C1 segment of cervical spinal cord (tissue), 14 donors: ENCODE measurements at regions not wholly inside any gene's neighbourhood (a gene's known extent, or its start where the extent isn't known, plus 50 kb on each side); places are given as distances from the start of the nearest gene placed in this dataset.

ENCODE experiments used
- DNase-seq, 14 donors: peaks; one replicate each; lab custom pipeline; 2025; lab: John Stamatoyannopoulos, UW

- no peak for DNase-seq
These were observed 189.0 kb upstream of the CDKN3 start for GRCh38 chr14:54207476-54208462.

DNA sequence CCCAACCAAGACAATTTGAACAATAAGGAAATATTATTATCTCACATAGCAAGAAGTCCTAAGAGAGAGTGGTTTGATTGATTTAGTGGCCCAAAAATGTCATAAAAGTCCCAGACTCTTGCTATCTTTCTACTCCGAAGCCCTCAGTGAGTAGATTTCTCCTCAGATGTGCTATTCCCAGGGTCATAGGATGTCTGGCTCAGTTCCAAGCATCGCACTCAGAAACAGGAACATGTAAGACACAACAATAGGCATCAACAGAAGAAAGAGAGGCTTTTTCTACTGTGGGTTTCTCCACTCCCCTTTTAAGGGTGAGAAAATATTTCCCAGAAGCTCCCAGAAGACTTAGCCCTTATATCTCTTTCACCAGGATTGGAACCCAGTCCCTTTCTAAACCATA is 188.1 kb upstream of the CDKN3 start:
- no peak for DNase-seq

DNA sequence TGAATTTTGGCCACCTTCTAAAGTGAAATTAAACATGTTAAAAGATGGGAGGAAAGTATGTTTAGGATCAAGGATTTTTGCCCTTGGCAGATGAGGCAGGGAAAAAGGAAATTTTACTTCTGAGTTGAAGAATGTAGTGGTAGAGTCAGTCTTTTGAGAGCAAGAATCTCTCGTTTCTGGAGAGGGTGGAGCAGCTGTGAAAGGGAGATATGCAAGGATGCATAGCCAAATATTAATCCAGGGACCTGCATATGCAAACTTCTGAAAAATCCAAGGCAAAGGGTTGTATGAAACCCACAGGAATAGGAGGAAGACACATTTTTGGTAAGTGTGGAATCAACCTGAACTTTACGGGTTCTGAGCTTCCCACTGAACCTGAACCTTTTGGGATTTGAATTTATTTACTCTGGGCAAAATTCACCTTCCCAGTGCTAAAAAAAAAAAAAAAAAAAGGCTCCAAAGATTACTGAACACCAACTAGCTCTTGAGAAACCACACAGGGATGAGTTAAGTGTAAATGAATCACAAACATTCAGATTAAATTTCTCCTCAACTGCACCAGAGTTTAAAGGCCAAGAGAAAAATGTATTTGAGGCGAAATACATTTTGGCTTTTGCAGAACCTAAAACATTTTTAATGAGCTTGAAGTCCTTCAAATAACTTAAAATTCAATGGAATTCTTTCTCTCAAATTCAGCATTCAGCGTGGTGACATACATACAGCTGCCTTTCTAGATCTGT is 187.1 kb upstream of the CDKN3 start:
- DNase-seq, result no peak

DNA sequence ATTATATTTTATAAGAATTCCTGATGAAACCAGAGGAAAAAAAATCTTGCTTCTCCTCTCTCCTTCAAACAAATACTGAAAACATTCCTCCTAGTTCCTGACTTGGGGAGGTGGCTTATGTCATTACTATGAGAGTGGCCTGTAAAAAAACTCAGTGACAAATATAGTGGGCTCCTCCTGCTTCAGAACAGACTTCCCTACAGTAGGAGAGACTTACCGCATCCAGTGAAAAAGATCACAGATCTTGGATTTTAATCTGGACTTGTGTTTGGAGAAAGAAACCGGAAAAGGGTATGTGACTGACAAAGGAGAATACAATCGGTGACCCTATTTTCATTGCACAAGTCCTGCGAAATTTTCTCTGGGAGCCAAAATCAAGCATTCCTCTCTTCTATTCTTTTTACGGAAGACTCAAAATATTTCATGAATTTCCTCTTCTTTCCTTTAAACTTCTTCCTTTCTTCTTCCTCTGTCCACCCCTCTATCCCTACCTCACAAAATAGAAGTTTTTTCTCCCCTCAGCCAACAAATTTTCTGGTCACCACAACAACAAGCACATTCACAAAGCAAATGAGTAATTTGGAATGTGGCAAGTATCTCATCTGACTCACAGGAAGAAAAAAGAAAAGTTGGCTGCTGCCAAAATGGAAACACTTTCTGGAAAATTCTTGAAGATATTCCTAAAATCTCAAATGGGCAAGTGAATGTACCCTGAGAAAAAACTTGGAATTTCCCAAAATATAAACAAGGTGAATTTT is 185.1 kb upstream of the CDKN3 start:
- DNase-seq, result no peak

DNA sequence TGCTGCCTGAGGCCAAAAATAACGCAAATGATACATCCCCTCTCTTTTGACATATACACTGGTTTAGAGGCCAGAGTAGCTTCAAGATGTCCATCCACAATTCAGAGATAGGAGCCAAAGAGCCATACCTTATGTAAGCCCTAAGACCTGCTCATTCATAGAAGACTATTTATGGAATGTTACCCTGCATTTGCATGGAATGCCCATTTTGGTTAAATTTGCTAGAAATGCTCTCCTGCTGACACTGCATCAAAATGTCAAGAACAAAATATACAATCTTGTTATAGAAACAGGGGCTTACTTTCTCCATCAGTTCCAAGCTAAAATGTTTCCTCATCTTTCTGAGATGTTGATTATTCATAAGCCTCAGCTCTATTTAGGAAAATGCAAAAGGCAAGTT is 183.3 kb upstream of the CDKN3 start:
- DNase-seq, result no peak

DNA sequence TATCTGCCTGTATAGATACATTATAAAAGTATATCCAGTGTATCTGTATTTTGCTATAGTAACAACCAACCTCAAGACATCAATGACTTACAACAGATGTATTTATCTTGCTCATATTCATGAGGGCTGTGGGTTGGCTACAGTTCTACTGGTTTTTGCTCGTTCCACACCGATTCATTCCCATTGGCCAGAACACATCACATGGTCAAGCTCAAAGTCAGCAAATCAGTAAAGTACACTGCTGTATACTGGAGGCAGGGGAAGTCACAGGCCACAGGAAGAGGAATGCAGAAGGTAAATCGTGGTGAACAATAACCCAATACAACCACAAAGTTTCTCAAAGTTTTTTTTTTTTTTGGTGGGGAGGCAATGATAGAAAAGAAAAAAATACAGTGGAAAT is 180.0 kb upstream of the CDKN3 start:
- DNase-seq, result no peak

DNA sequence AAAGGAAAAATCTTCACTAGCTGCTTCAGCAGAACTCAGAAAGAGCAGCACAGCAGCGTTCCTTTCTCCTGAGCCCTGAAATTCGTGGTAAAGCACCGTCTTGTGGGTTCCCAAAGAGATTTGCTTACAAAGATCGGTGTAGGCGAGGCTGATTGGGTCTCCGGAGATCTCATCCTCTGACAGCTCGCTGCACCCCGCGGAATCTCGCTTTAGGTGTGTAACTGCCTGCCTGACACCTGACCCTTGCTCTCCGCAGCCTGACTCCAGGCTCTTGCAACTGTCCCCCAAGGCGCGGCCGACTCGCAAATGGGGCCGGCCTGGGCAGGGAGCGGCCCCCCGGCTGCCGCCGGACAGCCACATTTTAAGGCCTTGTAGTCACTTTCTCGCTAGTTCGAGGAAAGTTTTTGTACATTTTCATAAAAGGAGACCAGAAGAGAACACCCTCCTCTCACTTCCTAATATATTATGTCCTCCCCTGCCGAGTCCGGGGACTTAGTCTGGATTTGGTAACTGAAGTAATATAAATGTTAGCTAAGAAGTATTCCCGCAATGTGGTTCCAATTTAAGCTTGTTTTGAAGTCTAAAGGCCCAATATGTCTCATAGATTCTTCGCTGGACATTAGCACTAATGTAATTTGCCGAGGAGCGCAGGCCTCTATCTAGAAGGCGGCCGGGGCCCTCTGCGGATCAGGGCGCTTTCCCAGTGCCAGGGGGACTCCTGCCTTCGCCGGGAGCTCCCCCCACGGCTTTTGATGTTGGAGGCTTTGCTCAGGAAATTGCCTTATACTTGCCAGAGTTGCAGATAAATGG is 177.3 kb upstream of the CDKN3 start:
- no peak for DNase-seq

DNA sequence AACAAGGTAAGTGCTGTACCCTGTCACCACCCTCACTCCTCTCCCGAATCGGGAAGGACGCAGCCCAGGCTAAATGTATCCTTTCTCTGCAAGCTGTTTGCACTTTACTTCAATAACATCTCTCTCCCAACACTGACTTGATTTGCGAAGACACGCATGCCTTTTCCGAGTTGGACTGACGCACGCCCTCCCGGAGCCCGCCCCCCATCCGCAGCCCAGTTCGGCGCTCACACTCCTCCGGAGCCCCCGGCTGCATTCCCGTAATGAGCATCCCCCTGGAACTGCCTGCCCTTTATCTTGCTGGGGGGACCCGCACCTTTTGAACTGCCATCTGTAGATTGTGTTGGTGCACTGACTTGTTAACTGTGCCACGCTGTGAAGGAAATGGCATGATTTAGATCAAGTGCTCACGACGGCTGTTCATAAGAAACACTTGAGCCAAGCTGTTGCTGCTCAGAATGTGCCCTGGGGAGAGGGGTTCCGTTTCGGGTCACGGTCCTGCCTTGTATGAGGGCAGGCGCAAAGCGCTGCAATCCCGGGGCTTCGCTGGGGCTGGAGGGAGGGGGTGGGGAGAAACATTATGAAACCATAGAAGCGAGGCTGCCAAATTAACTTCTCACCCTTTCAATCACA is 176.6 kb upstream of the CDKN3 start:
- no peak for DNase-seq

- DNase-seq, result no peak
These were observed 175.9 kb upstream of the CDKN3 start for GRCh38 chr14:54220704-54221431.

DNA sequence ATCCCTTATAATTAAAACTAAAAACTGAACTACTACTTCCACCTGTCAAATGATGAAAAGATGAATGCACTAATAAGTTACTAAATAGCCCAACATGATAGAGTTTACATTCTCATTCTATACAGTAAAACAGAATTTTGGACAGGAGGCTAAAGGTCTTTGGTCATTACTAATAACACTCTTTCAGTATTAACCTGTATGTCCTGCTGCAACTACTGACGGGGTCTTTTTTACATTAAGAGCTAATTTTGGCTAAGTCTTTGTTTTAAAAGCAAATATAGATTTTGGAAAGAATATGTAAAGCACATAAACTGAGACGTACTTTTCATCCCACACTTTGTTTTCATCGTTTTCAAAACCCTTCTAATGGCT is 175.4 kb upstream of the CDKN3 start:
- DNase-seq, result no peak

GRCh38 chr14:54221971-54222370 is 174.8 kb upstream of the CDKN3 start:
- DNase-seq, result no peak

DNA sequence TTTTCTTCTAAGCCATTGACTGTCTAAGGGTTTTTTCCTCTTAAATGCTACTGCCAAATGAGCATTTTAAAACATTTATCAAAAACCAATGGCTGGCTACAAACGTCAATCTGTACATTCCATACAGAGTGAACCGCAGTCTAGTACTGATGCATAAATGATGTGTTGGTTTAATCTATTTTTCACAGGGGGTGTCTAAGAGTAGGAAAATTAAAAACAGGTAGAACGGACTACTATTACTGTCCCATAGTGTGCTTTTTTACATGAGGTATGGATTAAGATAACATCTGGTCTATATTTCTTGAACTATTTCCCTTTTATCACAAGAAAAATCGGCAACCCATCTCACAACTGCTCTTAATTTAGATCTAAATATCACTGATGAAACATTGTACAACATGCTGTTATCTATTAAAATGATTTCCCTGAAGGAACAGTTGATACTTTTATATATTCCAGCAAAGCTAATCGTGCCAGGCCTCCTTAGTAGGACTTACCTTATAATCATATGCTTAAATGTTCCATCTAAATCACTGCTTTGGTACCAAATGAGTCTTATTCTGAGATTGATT is 172.9 kb upstream of the CDKN3 start:
- DNase-seq, result no peak

DNA sequence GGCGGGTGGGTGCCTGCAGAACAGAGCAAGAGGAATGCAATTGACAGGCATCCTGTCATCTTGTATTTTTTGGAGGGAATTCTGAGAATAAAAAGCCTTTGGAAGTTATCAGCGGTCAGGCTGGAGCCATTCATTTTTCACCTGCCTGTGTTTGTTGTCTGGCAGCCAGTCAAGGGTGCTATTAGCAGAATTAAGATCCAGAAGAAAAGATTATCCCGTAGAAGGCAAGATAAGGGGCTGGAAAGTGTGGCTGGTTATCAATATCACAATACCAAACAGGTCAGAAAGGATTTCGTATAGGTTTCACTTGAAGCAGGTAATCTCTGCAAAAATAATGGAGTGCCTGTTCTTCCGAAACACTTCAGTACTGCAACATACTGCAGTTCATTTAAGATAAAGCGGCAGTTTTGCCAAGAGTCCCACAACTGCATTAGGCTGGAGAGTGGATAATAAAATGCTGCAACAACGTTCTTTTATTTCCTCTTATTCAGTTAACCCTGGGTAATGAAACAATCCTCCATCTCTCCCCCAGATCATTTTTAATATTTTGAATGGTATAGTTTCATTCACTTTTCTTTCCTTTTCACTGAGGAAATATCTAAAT is 171.2 kb upstream of the CDKN3 start:
- DNase-seq, result no peak

DNA sequence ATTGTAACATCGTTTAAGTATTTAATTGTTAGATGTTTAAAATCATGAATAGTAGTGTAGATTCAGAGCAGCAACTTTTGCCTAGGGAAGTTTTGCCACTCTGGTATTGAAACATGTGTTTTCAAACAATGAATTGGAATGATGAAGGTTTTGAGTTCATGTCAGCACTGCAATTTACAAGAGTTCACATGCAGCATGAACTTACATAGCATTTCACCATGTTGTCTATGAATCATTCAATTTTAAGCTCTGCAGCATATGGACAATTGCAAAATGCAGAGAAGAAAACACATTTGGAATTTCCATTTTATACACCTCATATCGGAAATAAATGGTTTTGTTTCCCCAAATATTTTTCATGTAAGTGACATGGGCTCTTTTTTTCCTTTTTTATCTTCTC is 170.7 kb upstream of the CDKN3 start:
- no peak for DNase-seq

DNA sequence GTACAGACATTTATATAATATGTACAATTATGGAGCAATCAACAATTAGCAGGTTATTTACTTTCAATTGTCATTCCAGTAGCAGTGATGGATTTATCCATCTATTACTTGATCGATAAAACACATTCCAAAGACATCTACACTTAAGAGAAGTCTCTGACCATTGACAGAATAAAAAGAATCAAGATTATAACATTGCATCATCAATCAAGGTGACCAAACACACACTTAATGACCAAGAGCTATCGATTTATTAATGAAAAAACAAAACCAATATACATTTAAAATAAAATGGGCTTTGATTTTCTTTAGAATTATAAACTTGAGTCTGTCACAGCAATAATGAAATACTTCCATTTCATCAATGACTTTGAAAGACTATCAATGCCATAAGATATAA is 170.2 kb upstream of the CDKN3 start:
- DNase-seq, result no peak

- DNase-seq, result no peak
These were observed 167.7 kb upstream of the CDKN3 start for GRCh38 chr14:54229136-54229535.

- DNase-seq, result no peak
These were observed 166.2 kb upstream of the CDKN3 start for GRCh38 chr14:54230645-54231044.

- no peak for DNase-seq
These were observed 164.1 kb upstream of the CDKN3 start for GRCh38 chr14:54232735-54233134.

DNA sequence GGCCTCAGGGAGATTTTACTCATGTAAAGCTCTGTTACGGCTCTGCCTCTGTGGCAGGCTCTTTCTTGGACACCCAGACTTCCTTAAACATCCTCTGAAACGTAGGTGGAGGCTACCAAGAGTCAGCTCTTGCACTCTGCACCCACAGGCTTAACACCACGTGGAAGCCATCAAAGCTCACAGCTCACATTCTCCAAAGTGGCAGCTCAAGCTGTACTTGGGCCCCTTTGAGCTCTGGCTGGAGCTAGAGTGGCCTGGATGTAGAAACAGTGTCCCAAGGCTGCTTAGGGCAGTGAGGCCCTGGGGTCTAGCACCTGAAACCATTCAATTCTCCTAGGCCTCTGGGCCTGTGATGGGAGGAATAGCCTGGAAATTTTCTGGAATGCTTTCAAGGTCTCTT is 155.3 kb upstream of the CDKN3 start:
- DNase-seq, result no peak
